ENCODE measurements at regions not wholly inside any gene's neighbourhood (a gene's known extent, or its start where the extent isn't known, plus 50 kb on each side); places are given as distances from the start of the nearest gene placed in this dataset.
A peak's percentile ranks its signal among the peaks of the same experiment; 100 is the strongest.

DNA sequence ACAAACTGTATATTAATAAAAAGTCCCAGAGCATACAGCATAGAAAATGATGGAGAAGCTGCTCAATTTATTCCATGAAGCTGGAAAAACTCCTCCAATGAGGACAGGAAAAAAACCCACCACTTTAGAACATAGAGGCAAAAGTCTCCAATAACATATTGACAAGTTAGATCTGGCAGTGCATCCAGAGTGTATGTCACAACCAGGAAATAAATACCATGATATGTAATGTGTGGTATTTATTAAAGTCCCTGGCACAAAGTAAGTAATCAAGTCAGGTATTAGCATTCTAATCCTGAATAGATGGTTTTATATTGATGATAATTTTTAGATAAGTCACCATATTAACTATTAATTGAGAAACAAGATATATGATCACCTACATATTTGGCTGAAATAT lies 427.3 kb upstream of the HS6ST1 start:
- intact Hi-C loops (cut with DNase I): no loop called here
- Histone ChIP-seq H3K4me3 (no peak overlapping the region), H3K9me3 (no peaks in the 10 kb centered on the region), H3K27ac (no peak overlapping the region), H3K4me1 (no peaks in the 10 kb centered on the region), H3K36me3 (ENCODE audit: insufficient read depth in 1 of 2, low read depth in 1 of 2) (no peaks in the 10 kb centered on the region), H3K27me3 (ENCODE audit: insufficient read depth in 3 of 3, low read length in 2 of 3) (no peaks in the 10 kb centered on the region)
- ATAC-seq (no peak), DNase-seq (no peak)
- TF ChIP-seq, protein P1, sequence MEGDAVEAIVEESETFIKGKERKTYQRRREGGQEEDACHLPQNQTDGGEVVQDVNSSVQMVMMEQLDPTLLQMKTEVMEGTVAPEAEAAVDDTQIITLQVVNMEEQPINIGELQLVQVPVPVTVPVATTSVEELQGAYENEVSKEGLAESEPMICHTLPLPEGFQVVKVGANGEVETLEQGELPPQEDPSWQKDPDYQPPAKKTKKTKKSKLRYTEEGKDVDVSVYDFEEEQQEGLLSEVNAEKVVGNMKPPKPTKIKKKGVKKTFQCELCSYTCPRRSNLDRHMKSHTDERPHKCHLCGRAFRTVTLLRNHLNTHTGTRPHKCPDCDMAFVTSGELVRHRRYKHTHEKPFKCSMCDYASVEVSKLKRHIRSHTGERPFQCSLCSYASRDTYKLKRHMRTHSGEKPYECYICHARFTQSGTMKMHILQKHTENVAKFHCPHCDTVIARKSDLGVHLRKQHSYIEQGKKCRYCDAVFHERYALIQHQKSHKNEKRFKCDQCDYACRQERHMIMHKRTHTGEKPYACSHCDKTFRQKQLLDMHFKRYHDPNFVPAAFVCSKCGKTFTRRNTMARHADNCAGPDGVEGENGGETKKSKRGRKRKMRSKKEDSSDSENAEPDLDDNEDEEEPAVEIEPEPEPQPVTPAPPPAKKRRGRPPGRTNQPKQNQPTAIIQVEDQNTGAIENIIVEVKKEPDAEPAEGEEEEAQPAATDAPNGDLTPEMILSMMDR (IDR thresholded peaks at IDR 0.05): no peak

DNA sequence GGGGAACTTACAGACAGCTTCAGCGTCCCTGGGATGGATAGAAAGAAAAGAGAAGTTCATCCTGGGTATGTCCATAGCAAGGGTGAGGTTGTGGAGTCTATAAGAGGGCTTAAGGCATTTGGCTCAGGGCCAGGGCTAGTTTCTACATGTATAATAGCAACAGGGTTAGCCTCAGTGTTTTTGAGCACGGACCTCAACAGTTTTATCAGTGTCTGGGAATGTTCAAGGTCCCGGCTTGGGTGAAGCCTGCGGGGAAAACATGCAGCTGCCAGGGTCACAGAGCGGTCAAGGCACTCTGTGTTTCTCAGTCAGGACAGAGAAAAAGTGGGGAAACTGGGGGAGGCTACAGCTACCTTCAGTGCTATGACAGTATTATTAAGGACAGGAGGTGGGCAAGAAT lies 427.7 kb upstream of the HS6ST1 start:
- intact Hi-C loops (cut with DNase I): no loop called here
- no peaks in the 10 kb centered on the region for H3K4me1 ChIP-seq
- TF ChIP-seq, protein P1 (IDR thresholded peaks at IDR 0.05): no peak
- DNase-seq (no peak), ATAC-seq (peak in 1 of 4 donors; percentile 13)
- H3K36me3 ChIP-seq (ENCODE audit: insufficient read depth in 1 of 2, low read depth in 1 of 2): no peaks in the 10 kb centered on the region
- H3K27me3 ChIP-seq (ENCODE audit: insufficient read depth in 3 of 3, low read length in 2 of 3): no peaks in the 10 kb centered on the region
- H3K9me3 ChIP-seq: no peaks in the 10 kb centered on the region
- no peak overlapping the region for H3K4me3 ChIP-seq
- WGBS, 3 donors: 32 to 44% (median 38%) methylated on average over 5 of the region's 5 CpGs
- no peak overlapping the region for H3K27ac ChIP-seq

DNA sequence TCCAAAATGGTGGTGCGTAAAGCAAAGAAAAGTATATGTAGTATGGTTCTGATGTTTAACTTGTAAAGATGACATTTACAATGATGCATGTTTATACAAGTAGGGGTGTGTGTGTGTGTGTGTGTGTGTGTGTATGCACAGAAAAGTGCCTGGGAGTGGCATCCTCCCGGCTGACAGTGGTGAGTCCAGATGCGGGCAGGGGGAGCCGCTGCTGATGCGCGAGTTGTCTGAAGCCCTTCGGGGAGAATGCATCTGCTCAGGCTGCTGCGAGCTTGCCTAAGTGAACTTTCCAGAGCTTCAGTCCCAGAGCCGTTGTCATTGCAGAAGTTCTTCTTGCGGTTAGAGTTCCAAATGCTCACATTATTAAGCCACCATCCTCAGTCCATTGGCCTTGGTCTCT lies 429.7 kb upstream of the HS6ST1 start:
- Histone ChIP-seq H3K4me3 (no peak overlapping the region), H3K27ac (no peak overlapping the region), H3K27me3 (ENCODE audit: insufficient read depth in 3 of 3, low read length in 2 of 3) (no peaks in the 10 kb centered on the region), H3K9me3 (no peaks in the 10 kb centered on the region), H3K4me1 (no peaks in the 10 kb centered on the region), H3K36me3 (ENCODE audit: insufficient read depth in 1 of 2, low read depth in 1 of 2) (no peaks in the 10 kb centered on the region)
- intact Hi-C loops (cut with DNase I): no loop called here
- no peak for DNase-seq
- TF ChIP-seq, protein P1 (IDR thresholded peaks at IDR 0.05): no peak
- no peak for ATAC-seq
- 91 to 92% (median 92%) methylated on average over 10 of the region's 10 CpGs for WGBS, 3 donors

DNA sequence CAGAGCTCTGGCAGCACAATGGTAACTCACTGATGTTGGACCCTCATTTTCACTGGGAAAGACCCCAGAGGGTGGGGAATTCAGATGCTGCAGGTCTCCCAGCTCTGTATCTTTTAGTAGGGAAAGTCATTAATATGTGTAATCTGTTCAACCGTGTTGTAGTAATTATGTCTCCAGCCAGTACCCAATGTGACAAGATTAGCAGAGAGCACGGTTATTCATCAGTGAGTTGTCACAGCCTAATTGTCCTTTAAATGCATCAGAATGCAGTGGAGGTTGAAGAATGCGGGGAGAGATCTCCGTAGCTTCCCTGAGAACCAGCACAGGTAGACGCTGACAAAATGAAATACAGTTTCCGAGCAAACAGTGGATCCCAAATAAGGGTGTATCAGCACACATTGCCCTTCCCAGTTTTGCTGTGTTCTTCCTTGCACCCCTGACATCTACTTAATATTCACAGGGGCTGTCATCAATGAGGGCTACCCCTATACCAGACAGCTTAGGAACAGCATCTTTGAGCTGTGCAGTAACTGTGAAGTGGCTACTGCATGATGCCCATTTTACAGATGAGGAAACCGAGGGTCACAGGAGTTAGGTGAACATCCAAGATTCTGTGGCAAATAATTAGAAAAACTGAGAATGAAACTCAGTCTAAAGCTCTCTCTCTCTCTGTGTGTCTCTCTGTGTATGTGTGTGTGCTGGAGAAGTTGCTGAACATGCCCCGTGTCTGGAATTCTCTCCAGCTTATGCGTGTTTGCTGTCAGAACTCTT lies 430.4 kb upstream of the HS6ST1 start:
- Histone ChIP-seq H3K9me3 (no peaks in the 10 kb centered on the region), H3K4me1 (no peaks in the 10 kb centered on the region), H3K36me3 (ENCODE audit: insufficient read depth in 1 of 2, low read depth in 1 of 2) (no peaks in the 10 kb centered on the region), H3K27me3 (ENCODE audit: insufficient read depth in 3 of 3, low read length in 2 of 3) (no peaks in the 10 kb centered on the region), H3K27ac (no peak overlapping the region), H3K4me3 (no peak overlapping the region)
- intact Hi-C loops (cut with DNase I): no loop called here
- DNase-seq (no peak), ATAC-seq (no peak)
- 91 to 93% (median 92%) methylated on average over 9 of the region's 9 CpGs for WGBS, 3 donors
- TF ChIP-seq, protein P1 (IDR thresholded peaks at IDR 0.05): no peak

Data from psoas muscle (tissue), 7 donors.